Fibroblast of pulmonary artery (primary cell): ENCODE measurements at regions not wholly inside any gene's neighbourhood (a gene's known extent, or its start where the extent isn't known, plus 50 kb on each side); places are given as distances from the start of the nearest gene placed in this dataset.

Experiments
- DNase-seq: peaks from one replicate; pipeline ENCODE4 v3.0.0-alpha.2; 2010; ENCODE audit warnings: low read depth
- H3K4me3 ChIP-seq: replicated peaks from 2 replicates; pipeline ENCODE4 v1.5.1; 2011; ENCODE audit warnings: low read depth, mild to moderate bottlenecking, control low read depth, low read length, moderate library complexity
- TF ChIP-seq, protein P1 (sequence below): IDR thresholded peaks from 2 replicates; pipeline ENCODE4 v1.5.1; 2011; ENCODE audit warnings: mild to moderate bottlenecking, control low read depth, low read length, inconsistent platforms; ENCODE audit errors: missing control alignments

GRCh38 chr1:56105397-56105796 lies 474.0 kb downstream of the PLPP3 start:
- no peak overlapping the region for H3K4me3 ChIP-seq
- no peak for DNase-seq
- TF ChIP-seq, protein P1, sequence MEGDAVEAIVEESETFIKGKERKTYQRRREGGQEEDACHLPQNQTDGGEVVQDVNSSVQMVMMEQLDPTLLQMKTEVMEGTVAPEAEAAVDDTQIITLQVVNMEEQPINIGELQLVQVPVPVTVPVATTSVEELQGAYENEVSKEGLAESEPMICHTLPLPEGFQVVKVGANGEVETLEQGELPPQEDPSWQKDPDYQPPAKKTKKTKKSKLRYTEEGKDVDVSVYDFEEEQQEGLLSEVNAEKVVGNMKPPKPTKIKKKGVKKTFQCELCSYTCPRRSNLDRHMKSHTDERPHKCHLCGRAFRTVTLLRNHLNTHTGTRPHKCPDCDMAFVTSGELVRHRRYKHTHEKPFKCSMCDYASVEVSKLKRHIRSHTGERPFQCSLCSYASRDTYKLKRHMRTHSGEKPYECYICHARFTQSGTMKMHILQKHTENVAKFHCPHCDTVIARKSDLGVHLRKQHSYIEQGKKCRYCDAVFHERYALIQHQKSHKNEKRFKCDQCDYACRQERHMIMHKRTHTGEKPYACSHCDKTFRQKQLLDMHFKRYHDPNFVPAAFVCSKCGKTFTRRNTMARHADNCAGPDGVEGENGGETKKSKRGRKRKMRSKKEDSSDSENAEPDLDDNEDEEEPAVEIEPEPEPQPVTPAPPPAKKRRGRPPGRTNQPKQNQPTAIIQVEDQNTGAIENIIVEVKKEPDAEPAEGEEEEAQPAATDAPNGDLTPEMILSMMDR: no peak

DNA sequence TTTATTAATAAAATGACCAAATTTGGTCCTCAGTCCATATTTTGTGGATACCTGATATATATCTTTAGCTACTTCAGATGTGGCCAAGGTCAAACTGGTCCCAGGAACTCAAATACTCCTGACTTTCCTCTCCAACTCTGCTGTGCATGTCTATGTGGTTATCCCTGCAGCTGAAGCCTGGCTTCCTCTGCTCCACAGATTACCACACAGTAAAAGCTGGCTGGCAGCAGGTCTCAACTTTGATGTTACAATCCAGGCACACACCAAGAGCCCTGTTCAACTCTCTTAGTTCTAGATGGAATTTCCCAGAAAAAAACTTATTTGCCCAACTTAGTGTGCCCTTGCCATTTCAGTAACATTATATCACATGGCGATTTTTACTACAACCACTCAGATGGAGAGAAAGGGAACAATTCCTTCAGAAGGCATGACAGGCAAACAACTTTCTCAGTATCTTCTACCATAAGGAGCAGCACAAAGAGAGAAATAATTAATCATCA lies 479.5 kb downstream of the PLPP3 start:
- no peak overlapping the region for H3K4me3 ChIP-seq
- peak; percentile 20 for DNase-seq
- TF ChIP-seq, protein P1: no peak

DNA sequence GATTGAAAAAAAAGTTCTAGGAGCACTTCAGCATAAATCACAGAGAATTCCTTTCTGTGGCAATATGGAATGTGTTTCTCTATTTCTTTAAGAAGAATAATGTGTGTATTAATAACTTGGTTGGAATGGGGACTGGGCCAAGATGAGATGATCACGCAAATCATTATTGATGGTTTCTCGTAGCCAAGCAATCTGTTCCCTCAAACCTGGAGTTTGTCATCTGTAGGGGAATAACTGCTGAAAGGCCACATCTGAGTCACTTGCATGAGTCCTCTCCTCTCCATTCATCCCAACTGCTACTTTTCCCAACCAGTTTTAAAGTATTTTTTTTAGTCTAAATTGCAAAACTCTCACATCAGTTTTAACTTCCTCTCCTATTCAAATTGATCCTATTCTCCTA lies 480.4 kb downstream of the PLPP3 start:
- TF ChIP-seq, protein P1: no peak
- H3K4me3 ChIP-seq: no peak overlapping the region
- DNase-seq: peak; percentile 51

DNA sequence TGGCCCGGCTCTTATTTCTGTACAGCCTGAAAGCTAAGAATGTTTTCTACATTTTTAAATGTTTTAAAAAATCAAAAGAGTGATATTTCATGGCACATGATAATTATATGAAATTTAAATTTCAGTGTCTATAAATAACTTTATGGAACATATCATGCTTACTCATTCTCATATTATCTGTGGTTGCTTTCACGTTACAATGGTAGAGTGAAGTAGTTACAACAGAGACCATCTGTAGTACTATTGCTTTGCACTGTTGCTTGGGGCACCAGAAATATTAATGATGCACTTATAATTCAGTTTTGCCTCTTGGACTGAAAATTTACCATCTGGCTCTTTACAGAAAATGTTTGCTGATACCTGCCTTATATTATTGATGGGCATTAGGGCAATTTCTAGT lies 481.6 kb downstream of the PLPP3 start:
- H3K4me3 ChIP-seq: no peak overlapping the region
- TF ChIP-seq, protein P1: no peak
- peak; percentile 31 for DNase-seq

DNA sequence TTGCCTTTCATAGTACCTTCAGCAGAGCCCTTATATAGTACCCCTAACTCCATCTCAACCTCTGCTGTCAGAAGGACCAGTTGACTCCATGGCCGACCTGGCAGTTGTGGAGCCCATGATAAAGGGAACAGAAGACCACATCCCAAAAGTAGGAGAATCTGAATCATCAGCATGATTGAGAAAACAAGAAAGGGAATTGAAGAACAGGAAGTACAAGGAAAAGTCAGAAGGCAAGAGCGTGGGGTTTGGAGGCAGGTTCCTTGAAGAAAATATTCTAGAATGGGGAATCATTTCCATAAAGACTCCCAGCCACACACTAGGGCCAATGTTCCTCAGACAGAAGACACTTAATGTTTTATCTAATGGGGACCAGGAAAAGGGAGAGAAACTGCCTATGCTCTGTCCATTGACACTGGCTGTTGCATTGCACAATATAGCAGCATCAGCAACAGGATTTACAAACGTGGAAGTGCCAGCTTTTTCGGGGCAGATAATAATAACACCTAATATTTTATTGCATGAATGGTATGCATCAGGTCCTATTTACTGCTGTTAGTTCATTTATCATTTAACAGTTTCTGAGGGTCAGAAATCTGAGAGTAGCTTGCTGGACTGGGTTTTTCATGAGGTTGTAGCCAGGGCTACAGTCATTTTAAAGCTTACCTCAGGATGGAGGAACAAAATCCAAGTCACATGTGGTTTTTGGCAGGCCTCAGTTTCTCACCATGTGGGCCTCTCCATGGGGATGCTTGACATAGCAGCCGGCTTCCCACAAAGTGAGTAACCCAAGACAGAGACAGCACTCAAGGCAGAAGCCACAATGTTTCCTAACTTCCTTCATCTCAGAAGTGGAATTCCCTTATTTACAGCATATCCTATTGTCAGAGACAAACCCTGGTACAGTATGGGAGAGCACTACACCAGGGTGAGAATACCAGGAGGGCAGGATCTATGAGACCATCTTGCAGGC lies 483.4 kb downstream of the PLPP3 start:
- TF ChIP-seq, protein P1: no peak
- DNase-seq: peak; percentile 79
- H3K4me3 ChIP-seq: no peak overlapping the region

DNA sequence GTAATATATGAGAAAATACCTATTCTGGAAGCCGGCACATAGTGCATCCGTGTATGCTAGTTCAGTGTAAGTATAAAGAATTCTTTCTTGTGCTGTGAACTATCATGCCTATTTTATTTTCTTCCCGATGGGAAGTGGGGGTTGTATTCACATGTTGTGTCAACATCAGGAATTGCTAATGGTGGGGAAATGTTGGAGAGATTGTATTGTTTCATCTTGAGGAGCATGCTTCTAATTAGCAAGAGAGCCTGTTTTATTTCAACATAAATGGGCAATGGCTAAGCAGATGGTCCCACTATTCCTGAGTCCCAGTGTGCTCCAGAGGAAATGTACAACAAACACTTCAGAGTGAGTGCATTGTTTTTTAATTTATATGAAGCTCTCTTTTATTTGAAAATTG lies 485.2 kb downstream of the PLPP3 start:
- DNase-seq: peak; percentile 19
- H3K4me3 ChIP-seq: no peak overlapping the region
- TF ChIP-seq, protein P1: no peak
